ENCODE measurements at regions not wholly inside any gene's neighbourhood (a gene's known extent, or its start where the extent isn't known, plus 50 kb on each side); places are given as distances from the start of the nearest gene placed in this dataset.

- Histone ChIP-seq H2BK5ac (ENCODE audit: low read length) (no peak overlapping the region), H3K9me3 (replicated peaks in 1 of 2; ENCODE audit: control insufficient read depth in 2 of 2, insufficient read depth in 1 of 2, low read depth in 1 of 2, low read length in 2 of 2) (peaks cover 0 to 2% of the 10 kb centered on the region in 2 donors), H2BK120ac (ENCODE audit: low read depth, low read length) (no peak overlapping the region), H3K4me3 (ENCODE audit: low read length in 2 of 2) (no peak overlapping the region), H3K14ac (ENCODE audit: low read length) (no peak overlapping the region), H3K18ac (ENCODE audit: low read length) (peak overlapping the region; percentile 3), H2AFZ (ENCODE audit: low read length) (no peak overlapping the region), H4K8ac (ENCODE audit: low read depth, low read length) (no peak overlapping the region), H2AK5ac (ENCODE audit: low read depth, low read length) (peak overlapping the region; percentile 71), H3K27me3 (ENCODE audit: control insufficient read depth in 3 of 3, insufficient read depth in 3 of 3, low read depth in 1 of 3, low read length in 3 of 3) (no peaks in the 10 kb centered on the region), H3K4ac (ENCODE audit: low read length) (no peak overlapping the region), H2BK15ac (ENCODE audit: low read length) (no peak overlapping the region), H3K4me2 (ENCODE audit: insufficient read depth, low read length, poor library complexity, severe bottlenecking) (no peak overlapping the region), H3K36me3 (replicated peaks in 1 of 2; ENCODE audit: control insufficient read depth in 2 of 2, insufficient read depth in 2 of 2, low read length in 2 of 2) (no peaks in the 10 kb centered on the region), H3K79me1 (ENCODE audit: low read depth, low read length) (no peaks in the 10 kb centered on the region), H4K91ac (ENCODE audit: low read depth, low read length, poor library complexity) (no peak overlapping the region), H3K9ac (ENCODE audit: low read depth, low read length, poor library complexity) (no peak overlapping the region), H3K27ac (replicated peaks; ENCODE audit: low read length) (no peak overlapping the region), H2BK12ac (ENCODE audit: low read length) (no peak overlapping the region), H3K4me1 (ENCODE audit: control insufficient read depth in 2 of 2, insufficient read depth in 1 of 2, low read depth in 1 of 2, low read length in 2 of 2) (peaks cover 0 to 21% of the 10 kb centered on the region in 2 donors), H3K23ac (ENCODE audit: low read depth, low read length, poor library complexity) (no peak overlapping the region)
- no CpG with 5 or more reads among the region's 4 CpGs for WGBS, 2 donors (ENCODE audit: extremely low coverage in 2 of 2, insufficient read length in 2 of 2, insufficient replicate concordance in 1 of 2)
- no peak for DNase-seq (ENCODE audit: low spot score)
Observed at GRCh38 chr3:187571701-187572100, 98.5 kb downstream of the SST start.

- Histone ChIP-seq H3K9me3 (replicated peaks in 1 of 2; ENCODE audit: control insufficient read depth in 2 of 2, insufficient read depth in 1 of 2, low read depth in 1 of 2, low read length in 2 of 2) (peaks cover 0 to 2% of the 10 kb centered on the region in 2 donors), H3K4ac (ENCODE audit: low read length) (no peak overlapping the region), H3K9ac (ENCODE audit: low read depth, low read length, poor library complexity) (no peak overlapping the region), H3K4me2 (ENCODE audit: insufficient read depth, low read length, poor library complexity, severe bottlenecking) (no peak overlapping the region), H4K91ac (ENCODE audit: low read depth, low read length, poor library complexity) (no peak overlapping the region), H2AK5ac (ENCODE audit: low read depth, low read length) (no peak overlapping the region), H3K36me3 (replicated peaks in 1 of 2; ENCODE audit: control insufficient read depth in 2 of 2, insufficient read depth in 2 of 2, low read length in 2 of 2) (no peaks in the 10 kb centered on the region), H3K27me3 (ENCODE audit: control insufficient read depth in 3 of 3, insufficient read depth in 3 of 3, low read depth in 1 of 3, low read length in 3 of 3) (no peaks in the 10 kb centered on the region), H3K27ac (replicated peaks; ENCODE audit: low read length) (no peak overlapping the region), H2BK12ac (ENCODE audit: low read length) (no peak overlapping the region), H3K4me1 (ENCODE audit: control insufficient read depth in 2 of 2, insufficient read depth in 1 of 2, low read depth in 1 of 2, low read length in 2 of 2) (peaks cover 0 to 25% of the 10 kb centered on the region in 2 donors), H2AFZ (ENCODE audit: low read length) (no peak overlapping the region), H4K8ac (ENCODE audit: low read depth, low read length) (no peak overlapping the region), H3K79me1 (ENCODE audit: low read depth, low read length) (no peaks in the 10 kb centered on the region), H3K14ac (ENCODE audit: low read length) (no peak overlapping the region), H2BK120ac (ENCODE audit: low read depth, low read length) (no peak overlapping the region), H3K4me3 (ENCODE audit: low read length in 2 of 2) (no peak overlapping the region), H2BK5ac (ENCODE audit: low read length) (no peak overlapping the region), H3K23ac (ENCODE audit: low read depth, low read length, poor library complexity) (no peak overlapping the region), H3K18ac (ENCODE audit: low read length) (no peak overlapping the region), H2BK15ac (ENCODE audit: low read length) (no peak overlapping the region)
- no CpG with 5 or more reads among the region's 2 CpGs for WGBS, 2 donors (ENCODE audit: extremely low coverage in 2 of 2, insufficient read length in 2 of 2, insufficient replicate concordance in 1 of 2)
- DNase-seq (ENCODE audit: low spot score): no peak
Observed at GRCh38 chr3:187570776-187571175, 99.4 kb downstream of the SST start.

- WGBS, 2 donors (ENCODE audit: extremely low coverage in 2 of 2, insufficient read length in 2 of 2, insufficient replicate concordance in 1 of 2): no CpG with 5 or more reads among the region's 4 CpGs
- Histone ChIP-seq H3K4ac (ENCODE audit: low read length) (no peak overlapping the region), H2BK12ac (ENCODE audit: low read length) (no peak overlapping the region), H3K23ac (ENCODE audit: low read depth, low read length, poor library complexity) (no peak overlapping the region), H2BK15ac (ENCODE audit: low read length) (no peak overlapping the region), H2BK120ac (ENCODE audit: low read depth, low read length) (no peak overlapping the region), H3K4me3 (ENCODE audit: low read length in 2 of 2) (no peak overlapping the region), H3K4me1 (ENCODE audit: control insufficient read depth in 2 of 2, insufficient read depth in 1 of 2, low read depth in 1 of 2, low read length in 2 of 2) (peaks cover 0 to 27% of the 10 kb centered on the region in 2 donors), H3K79me1 (ENCODE audit: low read depth, low read length) (no peaks in the 10 kb centered on the region), H4K8ac (ENCODE audit: low read depth, low read length) (no peak overlapping the region), H3K14ac (ENCODE audit: low read length) (no peak overlapping the region), H3K9ac (ENCODE audit: low read depth, low read length, poor library complexity) (no peak overlapping the region), H2AK5ac (ENCODE audit: low read depth, low read length) (no peak overlapping the region), H3K27me3 (ENCODE audit: control insufficient read depth in 3 of 3, insufficient read depth in 3 of 3, low read depth in 1 of 3, low read length in 3 of 3) (no peaks in the 10 kb centered on the region), H3K36me3 (replicated peaks in 1 of 2; ENCODE audit: control insufficient read depth in 2 of 2, insufficient read depth in 2 of 2, low read length in 2 of 2) (no peaks in the 10 kb centered on the region), H3K4me2 (ENCODE audit: insufficient read depth, low read length, poor library complexity, severe bottlenecking) (no peak overlapping the region), H3K27ac (replicated peaks; ENCODE audit: low read length) (peak overlapping the region; percentile 47), H4K91ac (ENCODE audit: low read depth, low read length, poor library complexity) (no peak overlapping the region), H3K18ac (ENCODE audit: low read length) (peak overlapping the region; percentile 11), H2AFZ (ENCODE audit: low read length) (no peak overlapping the region), H3K9me3 (replicated peaks in 1 of 2; ENCODE audit: control insufficient read depth in 2 of 2, insufficient read depth in 1 of 2, low read depth in 1 of 2, low read length in 2 of 2) (peaks cover 0 to 2% of the 10 kb centered on the region in 2 donors), H2BK5ac (ENCODE audit: low read length) (no peak overlapping the region)
- no peak for DNase-seq (ENCODE audit: low spot score)
Observed at GRCh38 chr3:187568171-187568570, 102.0 kb downstream of the SST start.

- no peak overlapping the region for H3K9ac ChIP-seq (ENCODE audit: low read depth, low read length, poor library complexity)
- no peak overlapping the region for H2AFZ ChIP-seq (ENCODE audit: low read length)
- no peak overlapping the region for H3K4ac ChIP-seq (ENCODE audit: low read length)
- peaks cover 0 to 2% of the 10 kb centered on the region in 2 donors for H3K9me3 ChIP-seq (replicated peaks in 1 of 2; ENCODE audit: control insufficient read depth in 2 of 2, insufficient read depth in 1 of 2, low read depth in 1 of 2, low read length in 2 of 2)
- H3K4me2 ChIP-seq (ENCODE audit: insufficient read depth, low read length, poor library complexity, severe bottlenecking): no peak overlapping the region
- H3K14ac ChIP-seq (ENCODE audit: low read length): no peak overlapping the region
- no peak overlapping the region for H2AK5ac ChIP-seq (ENCODE audit: low read depth, low read length)
- H3K27ac ChIP-seq (replicated peaks; ENCODE audit: low read length): peak overlapping the region; percentile 47
- H3K4me3 ChIP-seq (ENCODE audit: low read length in 2 of 2): no peak overlapping the region
- H2BK120ac ChIP-seq (ENCODE audit: low read depth, low read length): no peak overlapping the region
- no peak for DNase-seq (ENCODE audit: low spot score)
- H3K4me1 ChIP-seq (ENCODE audit: control insufficient read depth in 2 of 2, insufficient read depth in 1 of 2, low read depth in 1 of 2, low read length in 2 of 2): peaks cover 0 to 27% of the 10 kb centered on the region in 2 donors
- WGBS, 2 donors (ENCODE audit: extremely low coverage in 2 of 2, insufficient read length in 2 of 2, insufficient replicate concordance in 1 of 2): no CpG with 5 or more reads among the region's 2 CpGs
- no peaks in the 10 kb centered on the region for H3K36me3 ChIP-seq (replicated peaks in 1 of 2; ENCODE audit: control insufficient read depth in 2 of 2, insufficient read depth in 2 of 2, low read length in 2 of 2)
- H3K18ac ChIP-seq (ENCODE audit: low read length): no peak overlapping the region
- H2BK12ac ChIP-seq (ENCODE audit: low read length): no peak overlapping the region
- no peak overlapping the region for H4K91ac ChIP-seq (ENCODE audit: low read depth, low read length, poor library complexity)
- no peaks in the 10 kb centered on the region for H3K27me3 ChIP-seq (ENCODE audit: control insufficient read depth in 3 of 3, insufficient read depth in 3 of 3, low read depth in 1 of 3, low read length in 3 of 3)
- no peak overlapping the region for H2BK5ac ChIP-seq (ENCODE audit: low read length)
- no peaks in the 10 kb centered on the region for H3K79me1 ChIP-seq (ENCODE audit: low read depth, low read length)
- H2BK15ac ChIP-seq (ENCODE audit: low read length): no peak overlapping the region
- no peak overlapping the region for H4K8ac ChIP-seq (ENCODE audit: low read depth, low read length)
- no peak overlapping the region for H3K23ac ChIP-seq (ENCODE audit: low read depth, low read length, poor library complexity)
Observed at GRCh38 chr3:187567661-187568121, 102.5 kb downstream of the SST start.

All from neuronal stem cell (in vitro differentiated cells).